IPS-18a (cell line): ENCODE measurements at regions not wholly inside any gene's neighbourhood (a gene's known extent, or its start where the extent isn't known, plus 50 kb on each side); places are given as distances from the start of the nearest gene placed in this dataset.

Source experiments
- H3K27ac ChIP-seq: one replicate; pipeline ENCODE4 v1.5.1; 2013; ENCODE audit warnings: low read length
- H3K27me3 ChIP-seq: one replicate; pipeline ENCODE4 v1.6.1; 2013; ENCODE audit warnings: mild to moderate bottlenecking, low read length; ENCODE audit not compliant: control insufficient read depth, insufficient read depth
- H3K36me3 ChIP-seq: one replicate; pipeline ENCODE4 v1.6.1; 2013; ENCODE audit warnings: low read depth, low read length; ENCODE audit not compliant: control insufficient read depth
- H3K4me1 ChIP-seq: one replicate; pipeline ENCODE4 v1.6.1; 2013; ENCODE audit warnings: low read depth, low read length; ENCODE audit not compliant: control insufficient read depth
- H3K4me3 ChIP-seq: one replicate; pipeline ENCODE4 v1.5.1; 2013; ENCODE audit warnings: low read length
- H3K9ac ChIP-seq: one replicate; pipeline ENCODE4 v1.6.1; 2013; ENCODE audit warnings: mild to moderate bottlenecking, low read length, moderate library complexity
- H3K9me3 ChIP-seq: one replicate; pipeline ENCODE4 v1.6.1; 2013; ENCODE audit warnings: low read depth, low read length; ENCODE audit not compliant: control insufficient read depth

DNA sequence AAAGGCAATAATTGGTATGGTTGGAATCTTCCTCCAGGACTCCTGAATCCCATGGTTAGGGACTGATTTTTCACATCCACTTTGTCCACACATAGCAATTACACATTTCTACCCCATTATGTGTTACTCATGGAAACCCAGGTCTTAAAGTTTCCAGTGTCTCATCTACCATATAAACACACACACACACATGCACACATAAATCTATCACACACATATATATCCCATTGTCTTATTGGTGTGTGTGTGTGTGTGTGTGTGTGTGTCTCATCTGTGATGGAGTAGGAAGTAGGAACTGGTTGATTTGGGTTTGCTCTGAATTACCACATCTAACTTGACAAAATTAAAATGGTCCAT lies 525.4 kb downstream of the FUT8 start:
- no peak overlapping the region for H3K27ac ChIP-seq
- no peaks in the 10 kb centered on the region for H3K27me3 ChIP-seq
- H3K9me3 ChIP-seq, result no peaks in the 10 kb centered on the region
- H3K4me1 ChIP-seq, result peaks cover 11% of the 10 kb centered on the region
- no peak overlapping the region for H3K9ac ChIP-seq
- H3K36me3 ChIP-seq, result no peaks in the 10 kb centered on the region
- H3K4me3 ChIP-seq, result no peak overlapping the region

DNA sequence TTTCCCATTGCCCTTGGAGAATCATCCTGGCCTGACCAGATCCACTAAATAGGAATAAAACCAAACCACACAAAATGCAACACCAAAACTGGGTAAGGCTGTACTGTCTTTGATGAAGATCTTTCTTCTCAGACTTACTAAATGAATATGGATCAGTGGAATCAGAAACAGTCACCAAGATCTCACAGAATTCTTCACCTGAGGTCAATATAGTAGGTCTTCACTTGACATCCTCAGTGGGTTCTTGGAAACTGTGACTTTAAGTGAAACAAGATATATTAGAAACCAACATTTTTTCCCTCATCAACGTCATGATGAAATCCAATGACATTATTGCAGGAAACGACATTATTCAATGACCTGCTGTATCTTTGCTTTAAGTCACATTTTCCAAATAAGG lies 526.2 kb downstream of the FUT8 start:
- Histone ChIP-seq H3K36me3 (no peaks in the 10 kb centered on the region), H3K9me3 (no peaks in the 10 kb centered on the region), H3K27me3 (no peaks in the 10 kb centered on the region), H3K4me3 (no peak overlapping the region), H3K9ac (no peak overlapping the region), H3K4me1 (peaks cover 11% of the 10 kb centered on the region), H3K27ac (no peak overlapping the region)

DNA sequence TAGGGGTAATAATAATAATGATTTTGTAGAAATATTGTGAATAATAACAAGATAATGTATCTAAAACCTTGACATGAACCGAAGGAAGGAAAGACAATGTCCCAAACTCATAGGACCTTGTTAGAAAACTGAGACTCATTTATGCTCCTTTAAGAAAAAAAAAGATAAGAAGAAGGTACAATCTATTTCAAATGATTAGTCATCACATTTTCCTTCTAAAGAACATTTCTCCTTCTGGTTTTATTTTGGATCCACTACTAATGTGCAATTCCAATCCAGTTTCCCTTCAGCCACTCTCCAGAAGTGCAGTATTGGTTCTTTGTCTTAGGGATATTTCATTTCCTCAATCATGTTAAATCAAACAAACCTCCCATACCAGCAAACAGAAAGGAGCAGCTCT lies 526.7 kb downstream of the FUT8 start:
- Histone ChIP-seq H3K9ac (no peak overlapping the region), H3K9me3 (no peaks in the 10 kb centered on the region), H3K27ac (no peak overlapping the region), H3K4me1 (peaks cover 11% of the 10 kb centered on the region), H3K36me3 (no peaks in the 10 kb centered on the region), H3K4me3 (no peak overlapping the region), H3K27me3 (no peaks in the 10 kb centered on the region)

DNA sequence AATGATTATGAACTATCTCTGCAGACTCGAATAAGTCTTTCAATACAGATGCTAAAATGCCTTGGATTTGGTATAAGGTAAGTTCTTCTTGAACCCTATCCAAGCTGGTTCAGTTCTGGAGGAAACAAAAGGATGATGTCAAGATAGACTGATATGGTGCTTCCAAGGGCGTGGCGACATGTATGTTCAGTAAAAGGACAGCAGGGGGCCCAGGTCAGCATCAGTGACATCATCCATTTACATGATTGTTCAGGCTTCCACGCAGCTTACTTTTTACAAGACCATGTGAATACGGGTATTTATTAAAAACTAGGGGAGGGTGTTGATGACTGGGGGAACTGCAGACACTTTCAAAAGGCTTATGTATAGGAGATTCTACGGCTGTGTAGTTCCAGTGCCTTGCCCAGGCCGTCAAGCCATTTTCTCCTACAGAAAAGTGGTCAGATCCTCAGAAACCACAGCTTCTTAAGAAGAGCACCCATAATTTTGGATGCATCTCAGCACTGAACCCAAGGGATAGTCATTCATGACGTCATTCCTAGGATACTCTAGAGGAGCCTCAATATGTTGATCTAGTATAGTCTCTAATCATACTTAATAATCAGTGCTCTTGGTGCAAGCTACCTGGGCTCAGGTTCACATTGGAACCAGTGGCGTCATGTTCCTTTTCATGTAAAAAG lies 527.7 kb downstream of the FUT8 start:
- Histone ChIP-seq H3K4me3 (no peak overlapping the region), H3K27ac (no peak overlapping the region), H3K9ac (no peak overlapping the region), H3K27me3 (no peaks in the 10 kb centered on the region), H3K36me3 (no peaks in the 10 kb centered on the region), H3K9me3 (no peaks in the 10 kb centered on the region), H3K4me1 (peaks cover 11% of the 10 kb centered on the region)

DNA sequence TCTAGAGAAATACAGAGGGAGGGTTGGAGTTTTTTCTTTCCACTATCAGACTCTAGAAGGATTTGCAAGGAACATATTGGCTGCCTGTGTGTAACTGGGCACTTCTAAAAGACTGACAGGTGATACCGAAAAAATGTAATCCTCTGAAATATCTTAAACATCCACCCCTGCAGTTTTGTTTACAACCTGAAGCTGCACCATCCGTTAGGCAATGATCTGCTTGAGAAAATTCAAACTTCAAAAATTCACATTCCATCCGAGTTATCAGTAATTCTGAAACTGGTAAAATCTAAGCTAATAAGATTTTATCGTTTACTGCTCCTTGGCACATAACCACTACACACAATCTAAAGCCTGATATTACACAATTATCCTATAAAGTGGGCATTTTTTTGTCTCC lies 528.6 kb downstream of the FUT8 start:
- Histone ChIP-seq H3K36me3 (no peaks in the 10 kb centered on the region), H3K27me3 (no peaks in the 10 kb centered on the region), H3K4me3 (no peak overlapping the region), H3K9me3 (no peaks in the 10 kb centered on the region), H3K4me1 (peaks cover 11% of the 10 kb centered on the region), H3K27ac (no peak overlapping the region), H3K9ac (no peak overlapping the region)

DNA sequence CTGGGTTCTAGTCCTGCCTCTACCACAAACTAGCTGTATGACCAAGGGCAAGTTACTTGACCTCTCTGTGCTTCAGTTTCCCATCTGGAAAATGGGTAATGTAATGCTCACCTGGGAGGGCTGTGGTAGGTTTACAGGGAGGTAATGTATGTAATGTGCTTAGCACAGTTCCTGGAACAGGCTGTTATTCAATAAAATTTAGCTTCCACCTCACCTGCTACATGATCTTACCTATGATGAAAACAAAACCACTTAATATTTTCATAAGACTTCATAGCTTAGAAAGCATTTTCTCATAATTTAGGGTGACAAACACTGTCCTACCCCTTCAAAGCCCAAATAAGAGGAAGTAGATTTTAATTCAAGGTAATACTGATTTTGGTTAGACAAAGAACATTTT lies 530.6 kb downstream of the FUT8 start:
- no peaks in the 10 kb centered on the region for H3K27me3 ChIP-seq
- no peaks in the 10 kb centered on the region for H3K9me3 ChIP-seq
- H3K27ac ChIP-seq, result no peak overlapping the region
- H3K4me1 ChIP-seq, result peaks cover 8% of the 10 kb centered on the region
- H3K36me3 ChIP-seq, result no peaks in the 10 kb centered on the region
- H3K4me3 ChIP-seq, result no peak overlapping the region
- H3K9ac ChIP-seq, result no peak overlapping the region

DNA sequence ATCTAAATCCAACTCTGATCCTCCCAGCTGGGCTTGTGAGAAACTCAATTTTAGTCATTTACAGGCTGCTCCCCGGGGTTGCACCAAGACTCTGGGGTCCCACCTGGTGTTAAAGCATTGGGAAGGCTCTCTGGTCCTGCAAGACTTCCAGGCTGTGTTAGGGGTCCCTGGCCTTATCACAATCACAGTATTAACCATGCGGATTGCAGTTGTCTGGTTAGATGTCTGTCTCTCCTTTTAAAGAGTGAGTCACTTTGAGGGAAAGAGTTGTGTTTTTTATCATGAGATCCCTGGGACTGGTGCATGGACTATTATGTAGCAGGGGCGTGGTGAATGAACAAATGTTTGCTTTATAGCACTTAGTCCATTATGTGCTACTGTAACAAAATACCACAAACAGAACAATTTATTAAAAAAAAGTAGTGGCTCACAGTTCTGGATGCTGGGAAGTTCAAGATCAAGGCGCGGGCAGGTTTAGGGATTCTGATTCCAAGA lies 531.4 kb downstream of the FUT8 start:
- H3K27ac ChIP-seq, result no peak overlapping the region
- no peaks in the 10 kb centered on the region for H3K9me3 ChIP-seq
- H3K9ac ChIP-seq, result no peak overlapping the region
- H3K36me3 ChIP-seq, result no peaks in the 10 kb centered on the region
- H3K4me3 ChIP-seq, result no peak overlapping the region
- H3K4me1 ChIP-seq, result peaks cover 8% of the 10 kb centered on the region
- H3K27me3 ChIP-seq, result no peaks in the 10 kb centered on the region

DNA sequence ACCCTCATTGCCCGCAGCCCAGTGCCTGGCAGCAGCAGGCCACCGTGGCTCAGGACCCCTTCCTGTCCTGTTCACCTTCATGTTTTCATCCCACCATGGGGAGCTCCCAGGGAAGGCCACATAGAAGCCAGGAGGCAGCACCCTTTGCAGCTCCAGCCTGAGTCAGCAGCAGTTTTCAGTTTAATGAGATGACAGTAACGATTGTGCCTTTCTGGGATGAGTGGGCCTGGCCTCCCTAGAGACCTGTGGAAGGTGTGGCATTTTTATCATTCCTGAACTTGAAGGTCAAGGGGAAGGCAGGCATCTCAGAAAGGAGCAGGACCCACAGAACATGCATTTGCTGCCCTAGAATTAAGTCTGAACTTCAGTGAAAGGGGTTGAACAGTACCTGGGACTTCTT lies 532.8 kb downstream of the FUT8 start:
- Histone ChIP-seq H3K9me3 (no peaks in the 10 kb centered on the region), H3K36me3 (no peaks in the 10 kb centered on the region), H3K9ac (no peak overlapping the region), H3K27me3 (no peaks in the 10 kb centered on the region), H3K4me3 (no peak overlapping the region), H3K27ac (no peak overlapping the region), H3K4me1 (peaks cover 8% of the 10 kb centered on the region)

DNA sequence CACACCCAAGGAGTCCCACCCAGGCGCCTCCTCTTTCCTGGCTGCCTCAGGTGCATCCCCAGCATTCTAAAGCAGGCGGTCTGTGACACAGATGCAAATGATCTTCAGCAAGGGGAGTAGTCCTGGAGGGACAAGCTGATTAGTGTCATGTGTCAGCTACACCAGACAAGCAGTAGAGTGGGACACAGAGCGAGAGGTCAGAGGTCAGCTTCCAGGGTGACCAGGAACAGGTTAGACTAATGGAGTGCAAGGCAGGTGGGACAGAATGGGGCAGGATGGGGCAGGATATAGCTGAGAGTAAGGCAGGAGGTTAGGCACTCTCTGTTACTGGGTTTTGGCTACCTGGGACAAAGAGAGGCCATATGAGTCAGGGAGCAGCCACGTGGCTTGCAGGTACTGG lies 534.0 kb downstream of the FUT8 start:
- Histone ChIP-seq H3K36me3 (no peaks in the 10 kb centered on the region), H3K4me3 (no peak overlapping the region), H3K27ac (no peak overlapping the region), H3K9ac (no peak overlapping the region), H3K27me3 (no peaks in the 10 kb centered on the region), H3K9me3 (no peaks in the 10 kb centered on the region), H3K4me1 (peaks cover 3% of the 10 kb centered on the region)

DNA sequence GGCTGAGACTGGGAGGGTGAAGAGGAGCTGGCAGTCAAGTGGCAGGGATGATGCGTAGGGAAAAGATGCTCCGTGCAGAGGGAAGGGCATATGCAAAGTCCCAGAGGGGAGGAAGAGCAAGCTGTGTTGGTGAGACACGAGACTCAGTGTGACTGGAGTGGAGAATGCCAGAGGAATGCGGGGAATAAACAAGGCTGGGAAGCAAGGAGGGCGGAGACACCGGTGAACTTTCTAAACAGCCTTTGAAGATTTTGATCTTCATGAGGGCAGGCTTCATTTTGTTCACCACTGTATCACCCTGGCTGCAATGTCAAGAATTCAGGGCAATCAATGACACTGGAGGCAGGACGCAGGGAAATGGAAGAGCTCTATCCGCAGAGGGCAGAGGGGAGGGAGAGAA lies 535.8 kb downstream of the FUT8 start:
- Histone ChIP-seq H3K27me3 (no peaks in the 10 kb centered on the region), H3K4me1 (no peaks in the 10 kb centered on the region), H3K27ac (no peak overlapping the region), H3K9me3 (no peaks in the 10 kb centered on the region), H3K36me3 (no peaks in the 10 kb centered on the region), H3K9ac (no peak overlapping the region), H3K4me3 (no peak overlapping the region)

DNA sequence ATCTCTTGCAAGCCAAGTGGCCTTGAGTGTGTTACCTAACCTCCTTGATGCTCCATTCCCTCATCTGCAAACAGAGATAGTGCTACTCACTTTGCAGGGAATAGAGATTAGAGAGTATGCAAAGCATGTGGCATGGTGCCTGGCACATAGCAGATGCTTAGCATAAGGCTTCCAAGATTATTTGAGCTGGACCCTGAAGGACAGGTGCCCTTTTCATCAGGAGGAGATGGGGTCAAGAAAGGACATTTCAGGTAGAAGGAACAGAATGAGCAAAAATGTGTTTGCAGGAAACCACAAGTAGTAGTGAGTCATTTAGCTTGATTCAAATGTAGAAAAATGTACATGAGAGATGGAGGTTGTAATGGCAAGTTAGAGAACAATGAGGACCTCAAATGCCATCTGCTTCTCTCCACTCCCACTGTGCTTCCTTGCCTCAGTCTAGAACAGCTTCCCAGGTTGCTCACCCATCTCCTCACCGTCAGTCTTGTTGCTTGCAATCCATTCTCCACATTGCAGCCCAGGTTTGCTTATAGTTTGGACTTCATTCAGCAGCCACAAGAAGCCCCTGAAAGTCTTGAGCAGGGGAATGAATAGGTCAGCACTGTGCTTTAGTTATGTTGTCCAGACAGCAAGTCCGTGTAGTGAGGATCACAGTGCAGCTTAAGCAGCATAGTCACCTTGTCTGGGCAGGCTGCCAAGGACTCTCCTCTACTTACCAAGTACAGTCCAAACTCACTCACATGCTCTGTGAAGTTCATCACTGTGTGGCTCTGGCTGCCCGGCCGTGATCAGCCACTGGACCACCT lies 536.3 kb upstream of the CCDC196 start:
- H3K9me3 ChIP-seq, result no peaks in the 10 kb centered on the region
- no peaks in the 10 kb centered on the region for H3K4me1 ChIP-seq
- H3K9ac ChIP-seq, result no peak overlapping the region
- H3K4me3 ChIP-seq, result no peak overlapping the region
- H3K27me3 ChIP-seq, result no peaks in the 10 kb centered on the region
- H3K36me3 ChIP-seq, result no peaks in the 10 kb centered on the region
- H3K27ac ChIP-seq, result no peak overlapping the region

DNA sequence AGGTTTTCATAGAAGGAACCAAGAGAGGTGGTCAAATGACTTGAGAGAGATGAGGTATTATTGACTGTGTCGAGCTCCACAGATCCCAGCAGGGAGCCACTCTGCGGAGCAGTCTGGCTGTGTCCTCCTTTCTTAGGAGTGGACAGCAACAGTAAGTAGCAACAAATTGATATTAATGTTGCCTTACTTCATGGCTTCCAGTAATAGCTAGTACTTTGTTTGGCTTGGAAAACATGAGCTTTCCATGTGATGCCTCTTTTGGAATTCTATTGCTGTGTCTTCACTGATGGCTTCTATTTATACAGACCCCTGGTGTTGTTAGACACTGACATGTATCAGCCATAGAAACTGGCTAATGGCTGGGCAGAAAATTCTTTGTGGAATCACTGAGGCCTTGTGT lies 531.2 kb upstream of the CCDC196 start:
- no peak overlapping the region for H3K27ac ChIP-seq
- H3K9ac ChIP-seq, result no peak overlapping the region
- no peaks in the 10 kb centered on the region for H3K27me3 ChIP-seq
- no peaks in the 10 kb centered on the region for H3K9me3 ChIP-seq
- peaks cover 25% of the 10 kb centered on the region for H3K4me1 ChIP-seq
- H3K4me3 ChIP-seq, result no peak overlapping the region
- no peaks in the 10 kb centered on the region for H3K36me3 ChIP-seq
